GM12891 (cell line): ENCODE measurements at regions not wholly inside any gene's neighbourhood (a gene's known extent, or its start where the extent isn't known, plus 50 kb on each side); places are given as distances from the start of the nearest gene placed in this dataset.

Experiments used
- POLR2A ChIP-seq: IDR thresholded peaks from 2 replicates; pipeline ENCODE4 v1.6.1; 2011; ENCODE audit warnings: low read depth, low read length, control low read depth
- POLR2AphosphoS5 ChIP-seq: IDR thresholded peaks from 2 replicates; pipeline ENCODE4 v1.6.1; 2011; ENCODE audit warnings: low read depth, low read length, control low read depth
- SPI1 ChIP-seq: IDR thresholded peaks from 2 replicates; pipeline ENCODE4 v1.6.1; 2011; ENCODE audit warnings: low read depth, low read length, control low read depth
- TAF1 ChIP-seq: IDR thresholded peaks from 2 replicates; pipeline ENCODE4 v1.6.1; 2011; ENCODE audit warnings: low read depth, low read length, control low read depth

GRCh38 chr13:65865206-65865605 is 1364.9 kb downstream of the PCDH9 start:
- TF ChIP-seq POLR2A, result no peak
- TF ChIP-seq TAF1, result no peak
- TF ChIP-seq POLR2AphosphoS5, result no peak
- no peak for TF ChIP-seq SPI1
